Middle frontal gyrus (tissue), 1 donor: ENCODE measurements at regions not wholly inside any gene's neighbourhood (a gene's known extent, or its start where the extent isn't known, plus 50 kb on each side); places are given as distances from the start of the nearest gene placed in this dataset.
"Not testable (repeated sequence)": the region's sequence is repeated elsewhere in the genome, so short reads cannot be mapped to it uniquely, and the experiment has no call there.

Experiments
- DNase-seq: peaks from one replicate; pipeline ENCODE4 v3.0.0-alpha.2; 2015; ENCODE audit warnings: low spot score; ENCODE audit errors: extremely low spot score

DNA sequence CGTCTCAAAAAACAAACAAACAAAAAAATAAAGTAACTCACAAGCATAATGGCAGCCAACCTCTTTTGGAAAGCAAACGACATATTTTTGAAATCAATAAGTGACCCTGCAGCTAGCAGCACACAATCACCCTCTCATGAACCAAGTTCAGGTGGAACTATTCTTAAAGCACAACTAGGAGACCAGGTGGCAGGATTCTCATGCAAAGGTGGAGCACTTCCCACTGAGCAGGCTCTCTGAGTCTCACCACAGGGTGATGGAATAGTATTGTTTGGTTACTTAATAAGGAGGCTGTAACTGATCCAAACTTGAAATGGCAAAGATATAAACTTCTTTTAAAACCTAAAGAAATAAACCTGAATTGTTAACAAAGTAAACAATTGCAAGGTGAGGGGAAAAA lies 1293.1 kb downstream of the PCDH19 start:
- DNase-seq: no peak

DNA sequence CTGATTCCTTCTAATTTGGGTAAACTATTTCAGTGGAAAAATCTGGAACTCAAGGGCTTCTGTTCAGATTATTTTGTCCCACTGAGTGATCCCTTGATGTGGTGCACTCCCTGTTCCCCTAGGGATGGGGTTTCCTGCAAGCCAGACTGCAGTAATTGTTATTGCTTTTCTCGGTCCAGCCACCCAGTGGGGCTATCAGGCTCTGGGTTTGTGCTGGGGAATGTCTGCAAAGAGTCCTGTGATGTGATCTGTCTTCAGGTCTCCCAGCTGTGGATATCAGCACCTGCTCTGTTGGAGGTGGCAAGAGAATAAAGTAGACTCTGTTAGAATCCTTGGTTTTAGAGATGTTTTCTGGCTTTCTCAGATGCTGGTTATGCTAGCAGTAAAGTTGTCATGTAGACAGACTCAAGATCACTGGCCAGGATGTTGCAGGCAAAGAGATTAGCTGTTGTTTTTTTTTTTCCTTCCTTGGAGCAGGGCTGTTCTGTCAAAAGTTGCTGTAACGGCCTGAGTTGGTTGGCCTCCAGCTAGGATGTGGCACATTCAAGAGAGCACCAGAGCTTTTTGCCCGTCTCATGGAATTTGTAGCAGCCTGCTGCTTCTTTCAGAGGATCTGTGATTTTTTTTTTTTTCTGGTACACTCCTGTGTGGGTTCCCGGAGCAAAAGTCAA lies 1314.0 kb downstream of the PCDH19 start:
- no peak for DNase-seq

DNA sequence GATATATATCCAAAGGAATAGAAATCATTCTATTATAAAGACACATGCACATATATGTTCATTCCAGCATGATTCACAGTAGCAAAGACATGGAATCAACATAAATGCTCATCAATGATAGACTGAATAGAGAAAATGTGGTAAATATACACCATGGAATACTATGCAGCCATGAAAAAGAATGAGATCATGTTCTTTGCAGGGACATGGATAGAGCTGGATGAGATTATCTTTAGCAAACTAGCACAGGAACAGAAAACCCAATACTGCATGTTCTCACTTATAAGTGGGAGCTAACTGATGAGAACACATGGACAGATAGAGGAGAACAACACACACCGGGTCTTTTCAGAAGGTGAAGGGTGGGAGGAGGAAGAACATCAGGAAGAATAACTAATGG lies 1318.6 kb downstream of the PCDH19 start:
- DNase-seq: no peak

DNA sequence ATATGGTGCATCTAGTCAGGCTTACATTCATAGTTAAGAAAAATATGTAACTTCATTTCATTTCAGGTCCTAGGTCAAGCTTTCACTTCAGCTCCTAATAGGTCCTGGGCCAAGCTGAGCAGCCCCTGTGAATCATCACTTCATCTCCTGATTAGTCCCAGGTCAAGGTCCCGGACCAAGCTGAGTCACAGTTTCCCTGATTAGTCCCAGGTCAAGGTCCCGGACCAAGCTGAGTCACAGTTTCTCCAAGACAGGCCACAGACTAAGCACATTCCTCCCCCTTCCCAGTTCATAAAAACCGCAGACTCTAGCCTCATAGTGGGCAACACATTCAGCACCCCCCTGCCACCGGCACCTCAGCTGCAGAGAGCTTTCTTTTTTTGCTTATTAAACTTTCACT lies 1331.8 kb downstream of the PCDH19 start:
- DNase-seq: no peak

DNA sequence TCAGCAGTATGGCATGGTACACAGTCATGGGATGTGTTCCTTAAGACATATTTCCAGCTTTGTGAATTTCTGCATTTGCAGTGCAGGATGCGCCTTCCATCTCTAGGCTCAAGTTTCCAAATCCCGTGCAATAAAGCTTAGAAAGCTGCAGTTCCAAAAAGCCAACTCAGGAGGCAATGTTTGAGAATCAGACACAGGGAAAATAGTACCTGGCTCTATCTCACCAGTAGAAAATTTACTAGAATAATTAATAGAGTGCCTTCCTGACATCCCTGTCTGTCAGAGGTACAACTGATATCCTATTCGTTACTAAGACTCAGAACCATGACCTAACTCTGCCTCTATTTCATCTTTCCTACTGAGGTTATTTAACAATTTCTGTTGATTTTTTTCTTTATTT lies 1333.0 kb downstream of the PCDH19 start:
- no peak for DNase-seq

DNA sequence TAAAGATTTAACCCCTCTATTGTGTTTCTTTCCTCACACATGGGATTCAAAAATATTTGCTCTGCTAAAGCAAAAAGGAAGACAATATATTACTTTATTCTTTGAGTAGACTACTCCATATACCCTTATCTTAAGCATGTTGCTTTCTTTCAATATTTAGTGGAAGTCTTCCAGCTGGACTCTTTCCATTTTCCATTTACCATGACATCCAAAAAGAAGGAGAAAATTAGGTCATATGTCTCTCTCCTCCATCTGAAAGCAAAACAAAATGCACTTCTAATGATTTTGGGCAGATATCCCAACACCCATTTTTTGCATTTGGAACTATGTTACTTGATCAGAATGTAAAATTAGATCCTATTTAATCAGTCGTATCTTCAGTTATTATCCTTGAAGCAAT lies 1336.5 kb downstream of the PCDH19 start:
- no peak for DNase-seq

DNA sequence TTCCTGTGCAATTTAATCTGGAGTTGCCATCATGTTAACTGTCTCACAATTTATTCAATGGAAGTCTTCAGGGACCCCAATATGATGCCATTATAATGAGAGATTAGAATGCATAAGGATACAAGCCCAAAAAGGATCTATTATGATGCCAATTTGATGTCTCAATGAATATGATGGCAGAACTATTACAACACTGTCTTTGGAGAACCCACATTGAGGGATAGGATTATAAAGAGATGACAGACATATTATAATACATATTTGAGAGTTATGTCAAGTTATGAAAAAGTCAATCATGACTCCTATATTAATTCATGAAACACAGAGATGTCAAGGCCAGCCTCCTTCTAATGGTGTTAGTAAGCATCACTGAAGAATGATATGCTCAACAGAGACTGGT lies 1358.4 kb downstream of the PCDH19 start:
- no peak for DNase-seq

DNA sequence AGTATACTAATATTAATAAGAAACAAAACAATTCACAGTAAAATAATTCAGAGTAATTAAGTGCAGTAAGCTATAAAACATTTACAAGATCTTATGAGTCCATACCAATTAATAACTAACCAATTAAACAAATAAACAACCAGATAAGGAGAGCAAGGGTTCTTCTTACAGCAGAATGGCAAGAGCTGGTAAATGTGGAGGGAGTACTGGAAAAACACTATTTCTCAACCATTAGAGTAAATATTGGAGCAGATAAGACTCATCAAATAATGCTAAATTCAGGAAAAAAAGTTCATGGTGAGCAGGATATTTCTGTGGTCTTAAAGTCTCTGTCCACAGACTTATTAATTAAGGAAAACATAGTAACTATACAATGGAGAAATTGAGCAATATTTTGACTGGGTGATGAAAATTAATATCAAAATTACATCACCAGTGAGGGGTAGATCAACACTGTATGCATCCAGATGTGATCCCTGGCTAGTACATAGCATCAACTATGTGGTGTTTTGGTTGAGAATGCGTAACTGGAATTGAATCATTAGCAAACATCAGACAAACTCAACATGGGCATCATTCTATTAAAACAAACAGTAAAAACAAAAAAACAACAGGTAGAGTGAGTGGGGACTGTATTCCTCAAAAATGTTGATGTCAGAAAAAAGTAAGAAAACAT lies 1376.7 kb downstream of the PCDH19 start:
- no peak for DNase-seq

DNA sequence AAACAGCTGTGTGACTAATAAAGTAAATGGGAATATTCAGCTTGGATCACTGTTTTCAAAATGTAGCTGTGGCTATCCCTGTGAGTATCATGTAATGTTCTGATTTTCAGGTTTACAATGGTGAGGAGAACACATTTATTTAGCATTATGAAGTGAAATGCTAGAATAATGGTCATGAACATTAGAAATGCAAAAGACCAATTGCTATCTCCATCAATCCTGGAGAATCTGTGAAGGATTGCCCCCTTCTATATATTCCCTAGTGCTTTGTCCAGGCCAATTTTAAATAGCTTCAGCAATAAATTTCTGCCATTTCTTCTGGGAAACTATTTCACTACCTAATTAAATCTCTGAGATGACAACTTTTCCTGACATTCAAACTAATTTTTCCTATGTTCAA lies 1399.1 kb downstream of the PCDH19 start:
- no peak for DNase-seq

DNA sequence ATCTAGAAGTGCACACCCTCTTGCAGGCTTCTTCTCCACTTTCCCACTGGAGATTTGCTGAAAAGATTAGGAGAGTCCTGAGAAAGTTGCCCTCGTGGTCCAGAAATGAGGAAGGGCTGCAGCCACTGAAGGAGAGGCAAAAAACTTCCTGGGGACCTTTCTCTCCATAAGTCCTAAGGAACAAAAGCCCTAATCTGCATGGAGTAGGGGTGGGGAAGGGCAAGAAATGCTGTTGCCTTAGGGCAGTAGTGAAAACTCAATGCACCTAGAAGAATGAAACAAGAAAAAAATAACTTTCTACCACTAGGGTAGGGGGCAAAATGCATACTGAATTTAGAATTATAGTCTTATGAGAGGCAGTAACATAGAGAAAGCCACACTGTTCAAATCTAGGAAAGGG lies 1408.8 kb downstream of the PCDH19 start:
- no peak for DNase-seq

DNA sequence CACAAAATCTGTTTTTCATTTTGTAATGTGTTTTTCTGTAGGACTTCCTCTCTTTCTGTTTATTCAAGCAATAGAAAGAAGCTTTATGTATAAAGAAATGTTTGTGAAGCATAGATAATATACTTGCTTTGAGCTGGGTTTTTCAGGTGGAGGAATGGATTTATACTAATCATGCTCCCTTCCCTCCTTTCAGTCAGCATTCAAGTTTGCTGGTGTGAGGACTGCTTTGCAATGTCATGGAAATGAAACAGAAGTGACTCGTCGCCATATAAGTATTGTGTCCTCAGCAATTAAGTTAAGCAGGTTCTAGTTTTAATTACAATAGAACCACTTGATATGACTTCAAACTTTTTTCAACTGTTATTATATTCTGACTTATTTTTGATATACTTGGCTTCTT lies 1447.1 kb downstream of the PCDH19 start:
- DNase-seq: no peak

DNA sequence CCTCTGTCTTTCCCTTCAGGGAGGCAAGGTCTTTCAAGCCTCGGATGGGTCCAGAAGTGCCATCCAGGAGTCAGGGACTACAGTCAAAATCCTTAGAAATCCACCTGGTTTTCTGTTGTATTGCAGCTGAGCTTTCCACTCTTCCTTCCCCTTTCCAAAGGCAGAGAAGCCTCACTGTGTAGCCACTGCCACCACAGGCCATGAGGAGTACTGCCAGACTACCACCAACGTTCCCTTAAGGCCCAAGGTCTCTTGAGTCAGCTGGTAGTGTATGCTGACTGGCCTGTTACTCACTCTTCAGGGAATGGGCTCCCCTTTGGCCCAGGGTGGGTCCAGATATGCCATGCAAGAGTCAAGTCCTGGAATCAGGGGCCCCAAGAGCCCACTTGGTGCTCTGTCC lies 1454.1 kb downstream of the PCDH19 start:
- no peak for DNase-seq

DNA sequence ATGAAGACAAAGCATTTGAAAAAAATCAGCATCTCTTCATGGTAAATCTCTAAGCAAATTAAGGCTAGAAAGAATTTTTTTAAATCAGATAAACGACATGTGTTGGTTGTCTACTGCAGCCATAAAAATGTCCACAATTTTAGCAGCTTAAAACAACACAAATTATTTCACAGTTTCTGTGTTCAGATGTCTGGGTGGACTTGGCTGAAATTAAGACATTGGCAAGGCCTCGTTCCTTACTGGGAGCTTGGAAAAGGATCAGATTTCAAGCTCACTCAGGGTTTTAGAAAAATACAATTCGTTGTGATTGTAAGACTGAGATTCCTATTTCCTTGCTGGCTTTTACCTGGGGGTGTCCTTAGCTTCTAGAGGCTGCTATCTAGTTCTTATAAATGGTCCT lies 1470.6 kb downstream of the PCDH19 start:
- DNase-seq: peak; percentile 5

DNA sequence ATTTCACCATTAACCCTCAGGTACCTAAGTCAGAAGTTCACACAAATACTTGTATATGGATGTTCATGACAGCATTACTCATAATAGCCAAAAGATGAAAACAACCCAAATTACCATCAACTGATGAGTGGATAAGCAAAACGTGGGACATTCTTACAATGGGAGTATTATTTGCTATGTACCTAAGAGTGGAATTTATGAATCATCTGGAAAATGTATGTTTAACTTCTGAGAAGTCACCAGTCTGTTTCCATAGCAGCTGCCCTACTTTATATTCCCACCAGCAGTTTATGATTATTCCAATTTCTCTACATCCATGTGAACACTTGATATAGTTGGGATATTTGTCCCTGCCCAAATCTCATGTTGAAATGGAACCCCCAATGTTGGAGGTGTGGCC lies 1478.9 kb downstream of the PCDH19 start:
- no peak for DNase-seq

DNA sequence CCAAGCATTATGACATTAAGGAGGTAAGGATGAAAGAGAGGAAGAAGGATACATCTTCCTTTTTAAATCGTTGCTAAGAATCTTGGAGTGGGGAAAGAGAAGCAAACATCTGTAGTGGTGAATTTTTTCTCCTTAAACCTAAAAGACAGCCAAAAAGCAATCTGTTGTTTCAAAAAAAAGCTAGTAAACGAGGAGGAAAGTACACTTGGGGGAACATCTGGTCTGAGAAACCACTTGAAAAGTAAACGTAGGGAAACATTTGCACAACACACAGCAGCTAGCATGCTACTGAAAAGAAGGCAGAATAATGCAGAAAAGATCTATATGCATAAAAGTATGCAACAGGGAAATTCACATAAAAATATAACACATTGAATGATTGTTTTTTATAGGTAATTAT lies 1485.6 kb downstream of the PCDH19 start:
- DNase-seq: no peak

DNA sequence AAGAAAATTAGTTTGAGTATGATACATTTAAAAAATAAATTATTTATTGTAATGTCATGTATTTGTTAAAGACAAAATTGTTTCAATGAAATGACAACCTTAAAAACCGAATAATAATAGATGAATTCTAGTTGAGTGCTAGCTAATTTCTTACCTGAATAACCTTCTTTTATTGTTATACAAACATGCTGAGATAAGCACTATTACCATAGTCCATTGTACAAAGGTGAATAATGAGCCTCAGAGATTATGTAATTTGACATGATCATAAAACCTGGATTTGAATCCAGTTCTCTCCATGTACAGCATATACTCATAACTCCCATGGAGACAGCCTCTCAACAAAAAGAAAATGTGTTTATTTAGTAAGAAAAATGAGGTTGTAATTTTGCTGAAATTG lies 1512.9 kb downstream of the PCDH19 start:
- no peak for DNase-seq

DNA sequence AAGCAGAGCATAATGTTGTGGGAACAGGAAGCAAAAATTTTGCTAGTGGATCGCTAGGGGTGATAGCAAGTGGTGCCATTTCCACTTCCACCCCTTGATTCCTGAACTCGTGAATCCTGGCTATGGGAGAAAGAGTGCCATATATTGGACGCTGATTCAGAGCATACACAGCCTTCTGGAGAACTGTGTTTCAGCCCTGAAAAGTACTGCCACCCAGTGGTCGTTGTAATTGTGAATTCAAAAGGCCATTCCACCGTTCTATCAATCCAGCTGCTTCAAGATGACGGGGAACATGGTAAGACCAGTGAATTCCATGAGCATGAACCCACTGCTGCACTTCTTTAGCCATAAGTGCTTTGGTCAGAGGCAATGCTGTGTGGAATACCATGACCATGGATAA lies 1559.4 kb downstream of the PCDH19 start:
- not testable (repeated sequence) for DNase-seq
